Natural killer cell treated with Interleukin-12 subunit alpha and Interleukin-12 subunit beta and Interleukin-15 and Interleukin-18, amount 100 ng/mL, for 72 hours (primary cell): ENCODE measurements at regions not wholly inside any gene's neighbourhood (a gene's known extent, or its start where the extent isn't known, plus 50 kb on each side); places are given as distances from the start of the nearest gene placed in this dataset.
A peak's percentile ranks its signal among the peaks of the same experiment; 100 is the strongest.
"Not testable (repeated sequence)": the region's sequence is repeated elsewhere in the genome, so short reads cannot be mapped to it uniquely, and the experiment has no call there.

ENCODE experiments used
- ATAC-seq, 2 donors: fragments of 150-1000 bp; cut with Tn5 transposase in 1 of 2; sonication (Bioruptor Pico), chemical (Tn5 transposase) in 1 of 2; 2 replicates each; pipeline ENCODE4 v1.10.0; 2021
- DNase-seq: peaks from one replicate; pipeline ENCODE4 v3.0.0; 2022; ENCODE audit warnings: low spot score
- H3K27ac Mint-ChIP-seq, 2 donors: 1 replicate in 1 of 2; 2 replicates in 1 of 2; pipeline ENCODE4 v1.8.0; 2022; ENCODE audit warnings: mixed read lengths in 2 of 2, mild to moderate bottlenecking in 1 of 2, moderate library complexity in 1 of 2
- H3K27me3 Mint-ChIP-seq, 2 donors: 1 replicate in 1 of 2; 2 replicates in 1 of 2; pipeline ENCODE4 v1.8.0; 2022; ENCODE audit warnings: mixed read lengths in 2 of 2
- H3K36me3 Mint-ChIP-seq: one replicate; pipeline ENCODE4 v1.8.0; 2022; ENCODE audit warnings: mixed read lengths
- H3K4me1 Mint-ChIP-seq, 2 donors: 1 replicate in 1 of 2; 2 replicates in 1 of 2; pipeline ENCODE4 v1.8.0; 2022; ENCODE audit warnings: low read depth in 2 of 2, mixed read lengths in 2 of 2, mild to moderate bottlenecking in 1 of 2
- H3K4me3 Mint-ChIP-seq: one replicate; pipeline ENCODE4 v1.8.0; 2022; ENCODE audit warnings: mixed read lengths
- H3K9me3 Mint-ChIP-seq: 2 replicates; pipeline ENCODE4 v1.8.0; 2022; ENCODE audit warnings: mixed read lengths

GRCh38 chr10:86579883-86580520, 58.4 kb upstream of the WAPL start:
- no peaks in the 10 kb centered on the region for H3K27me3 Mint-ChIP-seq
- no peaks in the 10 kb centered on the region for H3K4me1 Mint-ChIP-seq
- H3K4me3 Mint-ChIP-seq = no peak overlapping the region
- no peaks in the 10 kb centered on the region for H3K9me3 Mint-ChIP-seq
- H3K36me3 Mint-ChIP-seq = no peaks in the 10 kb centered on the region
- DNase-seq (no peak), ATAC-seq (no peak)
- no peak overlapping the region for H3K27ac Mint-ChIP-seq

- H3K36me3 Mint-ChIP-seq = no peaks in the 10 kb centered on the region
- no peaks in the 10 kb centered on the region for H3K27me3 Mint-ChIP-seq
- no peaks in the 10 kb centered on the region for H3K4me1 Mint-ChIP-seq
- no peak overlapping the region for H3K27ac Mint-ChIP-seq
- H3K9me3 Mint-ChIP-seq = no peaks in the 10 kb centered on the region
- H3K4me3 Mint-ChIP-seq = no peak overlapping the region
- DNase-seq = no peak
- no peak for ATAC-seq
Observed at GRCh38 chr10:86580521-86580891, 58.9 kb upstream of the WAPL start.

GRCh38 chr10:86583983-86584382, 62.4 kb upstream of the WAPL start:
- DNase-seq = no peak
- H3K27me3 Mint-ChIP-seq = no peaks in the 10 kb centered on the region
- H3K4me3 Mint-ChIP-seq = no peak overlapping the region
- no peak for ATAC-seq
- H3K36me3 Mint-ChIP-seq = no peaks in the 10 kb centered on the region
- H3K9me3 Mint-ChIP-seq = no peaks in the 10 kb centered on the region
- H3K27ac Mint-ChIP-seq = no peak overlapping the region
- no peaks in the 10 kb centered on the region for H3K4me1 Mint-ChIP-seq

- Mint-ChIP-seq H3K9me3 (no peaks in the 10 kb centered on the region), H3K27me3 (no peaks in the 10 kb centered on the region), H3K27ac (no peak overlapping the region), H3K36me3 (no peaks in the 10 kb centered on the region), H3K4me3 (no peak overlapping the region), H3K4me1 (no peaks in the 10 kb centered on the region)
- peak; percentile 78 for DNase-seq
- ATAC-seq = peak; percentile 85 to 90
Observed at GRCh38 chr10:86585037-86585929, 63.7 kb upstream of the WAPL start.

DNA sequence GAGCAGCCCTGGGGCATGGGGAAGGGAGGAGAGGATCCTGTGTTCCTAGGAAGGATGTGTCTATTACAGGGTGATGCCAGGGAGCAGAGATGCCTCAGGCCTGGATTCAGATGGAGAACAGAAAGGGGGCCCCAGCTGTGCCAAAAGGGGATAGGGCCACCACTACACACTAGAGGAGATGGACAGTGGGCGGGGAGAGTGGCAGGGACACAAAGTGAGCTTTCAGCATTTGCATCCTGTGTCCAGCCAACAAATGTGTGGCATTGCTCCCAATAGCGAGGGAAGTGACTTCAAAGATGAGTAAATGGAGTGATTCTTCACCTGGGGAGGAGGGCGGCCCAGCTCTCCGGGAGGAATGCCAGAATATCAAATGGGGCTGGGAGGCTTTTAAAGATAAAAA, 64.9 kb upstream of the WAPL start:
- Mint-ChIP-seq H3K27ac (no peak overlapping the region), H3K36me3 (no peaks in the 10 kb centered on the region), H3K27me3 (no peaks in the 10 kb centered on the region)

DNA sequence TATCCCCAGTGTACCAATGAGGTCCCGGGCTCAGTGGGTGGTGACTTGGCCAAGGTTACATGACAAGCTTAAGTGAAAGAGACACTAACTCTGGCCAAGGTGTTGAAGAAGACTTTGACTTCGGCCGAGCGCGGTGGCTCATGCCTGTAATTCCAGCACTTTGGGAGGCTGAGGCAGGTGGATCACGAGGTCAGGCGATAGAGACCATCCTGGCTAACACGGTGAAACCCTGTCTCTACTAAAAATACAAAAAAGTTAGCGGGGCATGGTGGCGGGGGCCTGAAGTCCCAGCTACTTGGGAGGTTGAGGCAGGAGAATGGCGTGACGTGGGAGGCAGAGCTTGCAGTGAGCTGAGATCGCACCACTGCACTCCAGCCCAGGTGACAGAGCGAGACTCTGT, 65.6 kb upstream of the OPN4 start:
- not testable (repeated sequence) for DNase-seq, H3K9me3 Mint-ChIP-seq, ATAC-seq, H3K27ac Mint-ChIP-seq, H3K27me3 Mint-ChIP-seq, H3K4me3 Mint-ChIP-seq, H3K4me1 Mint-ChIP-seq, H3K36me3 Mint-ChIP-seq

More for the DNA sequence above, 64.9 kb upstream of the WAPL start:
- ATAC-seq (no peak), DNase-seq (no peak)
- H3K4me3 Mint-ChIP-seq = no peak overlapping the region
- H3K9me3 Mint-ChIP-seq = no peaks in the 10 kb centered on the region
- no peaks in the 10 kb centered on the region for H3K4me1 Mint-ChIP-seq

DNA sequence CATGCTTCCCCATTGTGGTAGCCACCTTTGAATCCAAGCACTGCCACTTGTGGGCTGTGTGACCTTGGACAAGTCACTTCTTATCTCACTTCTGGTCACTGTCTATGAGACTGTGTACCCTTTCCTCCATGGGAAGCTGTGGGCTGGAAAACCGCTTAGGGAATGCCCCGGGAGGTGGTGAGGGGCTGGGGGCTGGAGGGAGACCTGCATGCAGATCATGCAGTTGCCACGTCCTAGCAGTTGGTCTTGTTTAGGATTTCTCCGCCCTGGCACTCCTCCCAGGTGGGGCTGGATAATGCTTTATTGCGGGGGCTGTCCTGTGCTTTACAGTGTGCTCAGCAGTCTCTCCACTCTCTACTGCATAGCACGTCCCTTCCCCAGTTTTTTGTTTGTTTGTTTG, 62.9 kb upstream of the OPN4 start:
- DNase-seq = no peak
- no peaks in the 10 kb centered on the region for H3K4me1 Mint-ChIP-seq
- H3K27me3 Mint-ChIP-seq = no peaks in the 10 kb centered on the region
- no peak overlapping the region for H3K27ac Mint-ChIP-seq
- H3K36me3 Mint-ChIP-seq = no peaks in the 10 kb centered on the region
- H3K4me3 Mint-ChIP-seq = no peak overlapping the region
- ATAC-seq = peak in 1 of 2 donors; percentile 13
- no peaks in the 10 kb centered on the region for H3K9me3 Mint-ChIP-seq

DNA sequence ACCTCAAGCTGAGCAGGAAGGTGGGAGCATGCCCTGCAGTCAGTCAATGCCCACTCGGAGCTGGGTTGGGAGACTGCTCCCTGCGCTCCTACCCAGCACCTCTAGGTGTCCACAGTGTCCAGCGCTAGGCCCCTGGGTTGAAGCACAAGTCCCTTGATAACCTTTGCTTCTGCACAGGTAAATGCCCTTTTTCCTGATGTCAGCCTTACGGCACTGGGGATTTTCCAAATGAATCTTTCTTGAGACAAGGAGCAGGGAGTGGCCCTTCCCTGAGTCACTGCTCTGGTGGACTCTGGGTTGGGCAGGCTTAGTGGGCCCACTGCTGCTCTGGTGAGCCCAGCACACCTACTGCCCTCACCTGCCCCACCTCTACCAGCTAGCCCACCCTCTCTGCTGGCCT, 61.9 kb upstream of the OPN4 start:
- H3K9me3 Mint-ChIP-seq = no peaks in the 10 kb centered on the region
- H3K4me3 Mint-ChIP-seq = no peak overlapping the region
- no peaks in the 10 kb centered on the region for H3K27me3 Mint-ChIP-seq

DNA sequence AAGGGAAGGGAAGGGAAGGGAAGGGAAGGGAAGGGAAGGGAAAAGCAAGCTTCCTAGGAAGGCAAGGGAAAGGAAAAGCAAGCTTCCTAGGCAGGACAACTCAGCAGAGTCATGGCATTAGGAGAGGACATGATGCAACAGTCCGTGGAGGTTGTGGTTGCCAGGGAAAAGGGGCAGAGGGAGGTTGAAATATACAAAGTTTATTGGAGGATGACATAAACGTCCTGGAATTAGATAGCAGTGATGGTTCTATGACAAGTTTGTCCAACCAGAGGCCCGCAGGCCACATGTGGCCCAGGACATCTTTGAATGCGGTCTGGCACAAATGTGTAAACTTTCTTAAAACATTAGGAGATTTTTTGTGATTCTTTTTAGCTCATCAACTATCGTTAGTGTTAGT, 59.8 kb upstream of the OPN4 start:
- DNase-seq = no peak
- H3K27me3 Mint-ChIP-seq = peaks cover 0 to 3% of the 10 kb centered on the region in 2 donors
- H3K27ac Mint-ChIP-seq = no peak overlapping the region
- H3K4me1 Mint-ChIP-seq = no peaks in the 10 kb centered on the region
- no peak for ATAC-seq
- no peaks in the 10 kb centered on the region for H3K9me3 Mint-ChIP-seq
- H3K36me3 Mint-ChIP-seq = no peaks in the 10 kb centered on the region
- no peak overlapping the region for H3K4me3 Mint-ChIP-seq

More for the DNA sequence above, 61.9 kb upstream of the OPN4 start:
- Mint-ChIP-seq H3K27ac (no peak overlapping the region), H3K4me1 (no peaks in the 10 kb centered on the region), H3K36me3 (no peaks in the 10 kb centered on the region)
- no peak for DNase-seq
- ATAC-seq = no peak

DNA sequence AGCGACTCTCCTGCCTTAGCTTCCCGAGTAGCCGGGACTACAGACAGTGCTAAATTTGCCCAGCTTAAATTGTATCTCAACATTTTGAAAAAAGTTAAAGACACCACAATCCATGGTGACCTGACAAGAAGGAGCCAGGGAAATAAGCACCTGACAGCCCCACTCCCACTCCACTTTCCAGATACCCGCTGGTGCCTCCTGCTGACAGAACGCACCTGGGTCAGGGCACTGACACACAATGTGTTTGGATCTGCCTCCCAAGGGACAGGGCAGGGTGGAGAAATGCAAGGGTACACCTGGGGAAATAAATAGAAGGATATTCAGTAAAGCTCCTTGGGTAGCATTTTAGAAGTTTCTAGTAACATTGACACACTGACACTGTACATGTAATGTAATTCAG, 58.9 kb upstream of the OPN4 start:
- ATAC-seq = no peak
- Mint-ChIP-seq H3K9me3 (no peaks in the 10 kb centered on the region), H3K4me3 (no peak overlapping the region), H3K27ac (no peak overlapping the region), H3K36me3 (no peaks in the 10 kb centered on the region), H3K4me1 (no peaks in the 10 kb centered on the region), H3K27me3 (peaks cover 5 to 6% of the 10 kb centered on the region in 2 donors)
- no peak for DNase-seq

DNA sequence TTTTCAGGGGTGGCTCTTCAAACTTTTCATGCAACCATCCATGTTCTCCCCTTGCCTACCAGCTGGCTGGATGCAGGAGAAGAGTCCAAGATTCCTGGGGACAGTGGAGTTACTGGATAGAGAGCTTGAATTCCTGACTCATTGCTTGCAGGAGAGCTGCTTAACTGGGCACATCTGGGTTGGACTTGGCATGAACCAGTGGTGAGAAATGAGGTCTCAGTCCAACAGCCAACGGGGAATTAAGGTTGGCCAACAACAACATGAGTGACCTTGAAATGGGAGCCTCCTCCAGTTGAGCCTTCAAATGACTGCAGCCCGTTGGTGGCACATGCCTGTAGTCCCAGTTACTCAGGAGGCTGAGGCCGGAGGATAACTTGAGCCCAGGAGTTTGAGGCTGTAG, 58.1 kb upstream of the OPN4 start:
- Mint-ChIP-seq H3K4me3 (no peak overlapping the region), H3K27ac (no peak overlapping the region), H3K36me3 (no peaks in the 10 kb centered on the region), H3K4me1 (no peaks in the 10 kb centered on the region), H3K9me3 (no peaks in the 10 kb centered on the region), H3K27me3 (peaks cover 7% of the 10 kb centered on the region in 2 donors)
- DNase-seq = no peak
- no peak for ATAC-seq

GRCh38 chr10:86597306-86597705, 57.0 kb upstream of the OPN4 start:
- DNase-seq (no peak), ATAC-seq (peak; percentile 7 to 15)
- H3K27me3 Mint-ChIP-seq = peaks cover 7% of the 10 kb centered on the region in 2 donors
- no peaks in the 10 kb centered on the region for H3K9me3 Mint-ChIP-seq
- H3K4me3 Mint-ChIP-seq = no peak overlapping the region
- H3K36me3 Mint-ChIP-seq = no peaks in the 10 kb centered on the region
- no peaks in the 10 kb centered on the region for H3K4me1 Mint-ChIP-seq
- H3K27ac Mint-ChIP-seq = no peak overlapping the region

DNA sequence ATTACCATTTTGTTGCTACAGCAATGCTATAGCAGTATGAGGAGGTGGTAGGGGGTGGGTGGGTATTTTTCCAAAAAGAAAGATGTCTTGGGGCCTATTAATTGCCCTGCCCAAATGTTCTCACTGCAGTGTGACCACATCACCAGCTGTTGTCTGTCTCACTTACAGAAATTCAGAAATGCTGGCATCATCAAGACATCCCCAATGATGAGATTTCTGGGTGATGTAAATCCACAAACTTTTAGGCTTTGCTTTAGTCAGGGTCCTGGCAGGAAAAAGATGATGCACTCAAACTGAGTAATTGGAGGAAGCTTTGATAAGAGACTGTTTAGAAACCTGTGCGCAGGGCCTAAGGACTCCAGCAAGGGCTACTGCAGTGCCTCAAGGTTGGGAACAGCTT, 56.2 kb upstream of the OPN4 start:
- Mint-ChIP-seq H3K27me3 (peaks cover 7 to 12% of the 10 kb centered on the region in 2 donors), H3K4me1 (no peaks in the 10 kb centered on the region), H3K36me3 (no peaks in the 10 kb centered on the region), H3K4me3 (no peak overlapping the region), H3K9me3 (no peaks in the 10 kb centered on the region), H3K27ac (no peak overlapping the region)
- no peak for ATAC-seq
- no peak for DNase-seq

- Mint-ChIP-seq H3K4me1 (no peaks in the 10 kb centered on the region), H3K9me3 (no peaks in the 10 kb centered on the region), H3K36me3 (no peaks in the 10 kb centered on the region), H3K27me3 (peaks cover 7 to 12% of the 10 kb centered on the region in 2 donors), H3K4me3 (no peak overlapping the region), H3K27ac (no peak overlapping the region)
- DNase-seq = no peak
- no peak for ATAC-seq
Observed at GRCh38 chr10:86599041-86599440, 55.3 kb upstream of the OPN4 start.
